IPS-18a (cell line): ENCODE measurements at regions not wholly inside any gene's neighbourhood (a gene's known extent, or its start where the extent isn't known, plus 50 kb on each side); places are given as distances from the start of the nearest gene placed in this dataset.

ENCODE experiments used
- H3K27ac ChIP-seq: one replicate; pipeline ENCODE4 v1.5.1; 2013; ENCODE audit warnings: low read length
- H3K27me3 ChIP-seq: one replicate; pipeline ENCODE4 v1.6.1; 2013; ENCODE audit warnings: mild to moderate bottlenecking, low read length; ENCODE audit not compliant: control insufficient read depth, insufficient read depth
- H3K36me3 ChIP-seq: one replicate; pipeline ENCODE4 v1.6.1; 2013; ENCODE audit warnings: low read depth, low read length; ENCODE audit not compliant: control insufficient read depth
- H3K4me1 ChIP-seq: one replicate; pipeline ENCODE4 v1.6.1; 2013; ENCODE audit warnings: low read depth, low read length; ENCODE audit not compliant: control insufficient read depth
- H3K4me3 ChIP-seq: one replicate; pipeline ENCODE4 v1.5.1; 2013; ENCODE audit warnings: low read length
- H3K9ac ChIP-seq: one replicate; pipeline ENCODE4 v1.6.1; 2013; ENCODE audit warnings: mild to moderate bottlenecking, low read length, moderate library complexity
- H3K9me3 ChIP-seq: one replicate; pipeline ENCODE4 v1.6.1; 2013; ENCODE audit warnings: low read depth, low read length; ENCODE audit not compliant: control insufficient read depth

DNA sequence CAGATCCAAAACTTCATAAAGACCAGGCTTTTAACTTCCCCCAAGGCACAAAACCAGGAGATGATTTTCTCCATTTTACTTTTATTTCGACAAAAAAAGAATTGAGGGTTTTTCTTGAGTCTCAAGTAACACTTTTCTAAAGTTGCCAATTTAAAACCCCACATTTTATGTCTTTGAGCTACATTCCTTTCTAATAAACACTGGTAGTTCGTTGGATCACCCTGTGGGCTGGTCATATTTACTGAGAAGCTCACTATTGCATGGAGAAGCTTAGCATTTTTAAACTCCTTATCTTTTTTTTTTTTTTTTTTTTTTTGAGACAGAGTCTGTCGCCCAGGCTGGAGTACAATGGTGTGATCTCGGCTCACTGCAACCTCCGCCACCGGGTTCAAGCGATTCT is 255.1 kb upstream of the TPM1 start:
- Histone ChIP-seq H3K36me3 (no peaks in the 10 kb centered on the region), H3K27ac (no peak overlapping the region), H3K9me3 (no peaks in the 10 kb centered on the region)

DNA sequence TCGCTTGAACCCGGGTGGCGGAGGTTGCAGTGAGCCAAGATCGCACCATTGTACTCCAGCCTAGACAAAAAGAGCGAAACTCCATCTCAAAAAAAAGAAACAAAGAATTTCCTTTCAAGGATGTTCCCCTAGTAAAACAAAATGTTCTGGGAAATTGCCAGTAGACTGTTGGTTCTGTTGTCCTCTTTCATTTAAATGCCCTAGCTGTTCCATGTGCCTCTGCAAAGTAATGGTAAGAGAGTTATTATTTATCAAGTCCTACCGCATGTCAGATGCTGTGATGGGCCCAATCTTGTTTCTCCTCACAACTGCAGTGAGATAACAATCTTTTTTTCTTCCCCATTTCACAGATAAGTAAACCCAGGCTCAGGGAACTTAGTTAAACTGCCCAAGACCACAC is 254.3 kb upstream of the TPM1 start:
- H3K27me3 ChIP-seq: no peaks in the 10 kb centered on the region
- no peaks in the 10 kb centered on the region for H3K36me3 ChIP-seq
- H3K4me3 ChIP-seq: no peak overlapping the region
- no peak overlapping the region for H3K9ac ChIP-seq
- peaks cover 12% of the 10 kb centered on the region for H3K4me1 ChIP-seq
- no peak overlapping the region for H3K27ac ChIP-seq
- no peaks in the 10 kb centered on the region for H3K9me3 ChIP-seq

More for the DNA sequence above, 255.1 kb upstream of the TPM1 start:
- Histone ChIP-seq H3K4me1 (peaks cover 12% of the 10 kb centered on the region), H3K9ac (no peak overlapping the region), H3K27me3 (no peaks in the 10 kb centered on the region), H3K4me3 (no peak overlapping the region)

- Histone ChIP-seq H3K27ac (no peak overlapping the region), H3K9ac (no peak overlapping the region), H3K27me3 (no peaks in the 10 kb centered on the region), H3K36me3 (no peaks in the 10 kb centered on the region), H3K4me1 (peaks cover 12% of the 10 kb centered on the region), H3K4me3 (no peak overlapping the region), H3K9me3 (no peaks in the 10 kb centered on the region)
Observed at GRCh38 chr15:62790546-62790945, 252.0 kb upstream of the TPM1 start.

- Histone ChIP-seq H3K4me3 (no peak overlapping the region), H3K27ac (no peak overlapping the region), H3K36me3 (no peaks in the 10 kb centered on the region), H3K4me1 (peaks cover 12% of the 10 kb centered on the region), H3K27me3 (no peaks in the 10 kb centered on the region), H3K9me3 (no peaks in the 10 kb centered on the region), H3K9ac (no peak overlapping the region)
Observed at GRCh38 chr15:62791694-62792093, 250.9 kb upstream of the TPM1 start.

DNA sequence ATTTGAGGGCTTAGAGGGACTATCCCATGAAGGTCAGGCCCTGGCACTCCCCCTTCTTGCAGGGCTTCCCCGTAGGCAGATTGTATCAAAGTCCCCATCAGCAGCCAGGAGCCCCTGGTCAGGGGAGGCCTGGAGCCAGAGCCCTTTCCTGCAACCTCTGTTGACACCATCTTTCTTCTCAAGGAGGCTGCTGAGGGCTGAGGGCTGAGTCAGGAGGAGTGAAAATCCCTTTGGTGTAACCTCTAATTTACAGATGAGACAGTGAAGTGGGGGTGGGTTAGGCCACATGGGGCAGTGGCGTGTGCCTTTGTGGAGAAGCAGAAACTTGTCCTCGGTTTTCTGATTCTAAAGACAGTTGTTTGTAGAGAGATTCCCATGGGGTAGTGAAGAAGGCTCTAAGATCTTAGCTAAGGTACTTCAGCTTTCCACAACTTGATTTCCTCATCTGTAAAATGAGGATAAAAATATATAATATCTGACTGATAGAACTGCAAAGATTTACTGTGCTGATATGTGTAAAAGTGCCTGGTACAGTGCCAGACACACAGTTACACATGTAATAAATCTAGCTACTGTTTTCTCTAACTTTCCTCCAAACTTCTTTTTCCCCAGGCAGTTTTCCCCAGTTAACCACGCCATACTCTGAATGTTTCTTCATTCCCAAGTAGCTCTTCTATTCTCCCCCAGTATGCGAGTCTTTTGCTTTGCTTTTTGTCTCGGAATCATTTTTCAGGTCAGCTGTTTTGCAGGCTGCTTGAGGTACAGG is 249.4 kb upstream of the TPM1 start:
- no peak overlapping the region for H3K27ac ChIP-seq
- H3K9me3 ChIP-seq: no peaks in the 10 kb centered on the region
- H3K9ac ChIP-seq: no peak overlapping the region
- H3K27me3 ChIP-seq: no peaks in the 10 kb centered on the region
- H3K4me1 ChIP-seq: peaks cover 12% of the 10 kb centered on the region
- H3K36me3 ChIP-seq: no peaks in the 10 kb centered on the region
- H3K4me3 ChIP-seq: no peak overlapping the region

GRCh38 chr15:62793752-62794144 is 248.8 kb upstream of the TPM1 start:
- Histone ChIP-seq H3K9ac (no peak overlapping the region), H3K9me3 (no peaks in the 10 kb centered on the region), H3K36me3 (no peaks in the 10 kb centered on the region), H3K4me3 (no peak overlapping the region), H3K27me3 (no peaks in the 10 kb centered on the region), H3K27ac (no peak overlapping the region), H3K4me1 (peaks cover 12% of the 10 kb centered on the region)

- H3K36me3 ChIP-seq: no peaks in the 10 kb centered on the region
- H3K4me1 ChIP-seq: peaks cover 12% of the 10 kb centered on the region
- no peaks in the 10 kb centered on the region for H3K9me3 ChIP-seq
- no peak overlapping the region for H3K27ac ChIP-seq
- H3K4me3 ChIP-seq: no peak overlapping the region
- H3K27me3 ChIP-seq: no peaks in the 10 kb centered on the region
- H3K9ac ChIP-seq: no peak overlapping the region
Observed at GRCh38 chr15:62795171-62795570, 247.4 kb upstream of the TPM1 start.

DNA sequence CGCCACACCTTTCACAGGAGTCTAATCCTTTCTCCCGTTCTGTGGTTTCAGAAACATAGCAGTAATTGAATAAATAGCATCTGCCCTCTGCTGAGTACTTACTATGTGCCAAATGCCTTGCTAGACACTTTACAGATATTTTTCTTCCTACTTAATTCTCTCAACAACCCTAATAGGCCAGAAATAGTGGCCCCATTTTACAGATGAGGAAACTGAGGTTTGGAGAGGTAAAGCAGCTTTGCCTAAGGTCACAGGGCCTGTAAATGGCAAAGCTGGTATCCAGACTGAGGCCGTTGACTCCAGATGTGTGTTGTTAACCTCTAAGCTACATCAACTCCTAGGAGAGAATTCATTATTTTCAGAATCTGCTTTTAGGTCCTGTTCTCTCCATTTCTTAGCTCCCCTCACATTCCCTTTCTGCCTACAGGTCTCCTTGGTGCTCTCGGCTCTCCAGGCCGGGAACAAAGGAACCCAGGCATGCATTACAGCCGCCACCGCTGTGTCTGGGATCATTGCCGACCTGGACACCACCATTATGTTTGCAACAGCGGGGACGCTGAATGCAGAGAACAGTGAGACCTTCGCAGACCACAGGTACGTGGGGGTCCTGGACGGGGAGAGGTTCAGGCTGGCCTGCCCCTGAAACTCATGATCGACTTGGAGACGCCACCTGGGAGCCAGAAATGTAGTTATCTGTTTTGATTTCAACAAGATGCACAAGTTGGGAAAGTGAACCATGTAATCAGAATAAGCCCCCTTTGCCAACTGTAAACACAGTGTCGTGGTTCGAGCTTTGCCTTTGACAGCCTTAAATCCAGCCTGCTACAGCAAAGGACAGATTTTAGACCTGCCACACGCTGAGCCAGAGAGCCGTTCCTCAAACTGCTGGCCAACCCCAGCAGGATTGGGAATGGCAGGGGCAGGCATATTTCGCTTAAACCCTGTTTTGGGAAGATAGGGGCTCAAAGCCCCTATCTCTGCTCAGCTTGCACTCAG is 246.5 kb upstream of the TPM1 start:
- Histone ChIP-seq H3K27ac (no peak overlapping the region), H3K36me3 (no peaks in the 10 kb centered on the region), H3K4me1 (peaks cover 12% of the 10 kb centered on the region), H3K4me3 (no peak overlapping the region), H3K9me3 (no peaks in the 10 kb centered on the region), H3K9ac (no peak overlapping the region), H3K27me3 (no peaks in the 10 kb centered on the region)

DNA sequence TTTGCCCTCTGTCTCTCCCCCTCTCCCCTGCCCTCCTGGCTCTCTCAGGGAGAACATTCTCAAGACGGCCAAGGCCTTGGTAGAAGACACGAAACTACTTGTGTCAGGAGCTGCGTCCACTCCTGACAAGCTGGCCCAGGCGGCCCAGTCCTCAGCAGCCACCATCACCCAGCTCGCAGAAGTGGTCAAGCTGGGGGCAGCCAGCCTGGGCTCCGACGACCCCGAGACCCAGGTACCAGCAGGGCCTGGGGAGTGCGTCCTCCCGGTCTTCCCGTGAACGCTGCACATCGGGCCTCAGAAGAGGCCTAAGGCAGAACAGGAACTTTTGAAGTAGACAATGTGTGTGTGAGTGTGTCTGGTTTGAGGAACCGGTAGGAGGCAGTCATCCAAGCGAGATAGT is 245.4 kb upstream of the TPM1 start:
- Histone ChIP-seq H3K9ac (no peak overlapping the region), H3K27ac (no peak overlapping the region), H3K4me1 (peaks cover 3% of the 10 kb centered on the region), H3K36me3 (no peaks in the 10 kb centered on the region), H3K9me3 (no peaks in the 10 kb centered on the region), H3K27me3 (no peaks in the 10 kb centered on the region), H3K4me3 (no peak overlapping the region)

DNA sequence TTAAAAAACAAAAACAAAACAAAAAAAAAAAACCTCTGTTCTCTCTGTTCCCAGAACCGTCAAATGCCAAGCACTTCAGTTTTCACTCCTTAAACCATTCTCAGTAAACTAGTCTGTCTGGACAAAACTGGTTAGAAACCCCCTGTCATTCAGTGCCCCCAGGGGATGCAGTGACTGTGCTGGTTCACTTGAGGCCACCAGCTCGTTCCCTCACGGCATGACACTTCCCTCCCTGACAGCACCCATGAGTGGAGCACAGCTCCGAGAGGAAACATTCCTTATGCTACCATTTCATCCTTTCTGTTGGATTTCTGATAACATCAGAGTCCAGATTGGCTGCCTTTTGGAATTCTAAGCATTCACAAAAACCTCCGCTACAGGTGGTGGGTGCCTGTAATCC is 244.0 kb upstream of the TPM1 start:
- no peak overlapping the region for H3K4me3 ChIP-seq

DNA sequence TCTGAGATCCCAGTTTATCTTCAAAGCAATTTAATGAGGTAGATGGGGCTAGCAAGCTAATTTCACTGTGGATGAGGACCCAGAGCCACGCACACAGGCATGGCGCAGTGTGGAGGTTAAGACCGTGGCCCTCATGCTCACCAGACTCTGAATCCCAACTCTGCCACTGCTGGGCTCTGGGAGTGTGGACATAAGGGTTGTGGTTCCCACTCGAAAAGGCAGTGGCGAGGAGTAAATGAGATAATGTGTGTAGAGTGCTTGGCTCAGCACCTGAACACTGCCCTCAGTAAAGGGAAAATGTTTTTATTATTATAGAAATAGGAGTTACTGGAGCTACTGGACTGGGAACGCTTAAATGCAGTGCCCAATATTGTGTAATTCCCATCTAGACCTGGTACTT is 243.5 kb upstream of the TPM1 start:
- no peaks in the 10 kb centered on the region for H3K36me3 ChIP-seq
- H3K27ac ChIP-seq: no peak overlapping the region
- H3K9me3 ChIP-seq: no peaks in the 10 kb centered on the region
- H3K27me3 ChIP-seq: no peaks in the 10 kb centered on the region
- H3K4me1 ChIP-seq: no peaks in the 10 kb centered on the region
- H3K9ac ChIP-seq: no peak overlapping the region
- H3K4me3 ChIP-seq: no peak overlapping the region

More for the DNA sequence above, 244.0 kb upstream of the TPM1 start:
- H3K9ac ChIP-seq: no peak overlapping the region
- no peaks in the 10 kb centered on the region for H3K4me1 ChIP-seq
- no peaks in the 10 kb centered on the region for H3K27me3 ChIP-seq
- H3K36me3 ChIP-seq: no peaks in the 10 kb centered on the region
- no peaks in the 10 kb centered on the region for H3K9me3 ChIP-seq
- H3K27ac ChIP-seq: no peak overlapping the region
